GM23338 (cell line): ENCODE measurements at regions not wholly inside any gene's neighbourhood (a gene's known extent, or its start where the extent isn't known, plus 50 kb on each side); places are given as distances from the start of the nearest gene placed in this dataset.

Experiments
- ATAC-seq: fragments of 200-7000 bp; cut with Tn5 transposase; 3 replicates; pipeline ENCODE4 v1.9.1; 2020
- DNase-seq: peaks from one replicate; pipeline ENCODE4 v3.0.0-alpha.2; 2015; ENCODE audit warnings: low spot score
- H2AFZ ChIP-seq: fragments of 200-600 bp; sonication (generic); 2 replicates; pipeline ENCODE4 v1.8.0; 2016; ENCODE audit warnings: antibody characterized with exemption, mild to moderate bottlenecking, moderate library complexity
- H3F3A ChIP-seq: fragments of 200-600 bp; sonication (generic); replicated peaks from 2 replicates; pipeline ENCODE4 v1.8.0; 2017; ENCODE audit warnings: antibody characterized with exemption, mixed run types, low read depth
- H3K27ac ChIP-seq: fragments of 200-600 bp; sonication (generic); 2 replicates; pipeline ENCODE4 v1.6.1; 2016; ENCODE audit warnings: low read depth
- H3K27me3 ChIP-seq: fragments of 200-600 bp; sonication (generic); 2 replicates; pipeline ENCODE4 v1.8.0; 2016; ENCODE audit warnings: mild to moderate bottlenecking, mixed run types, moderate library complexity; ENCODE audit not compliant: insufficient read depth
- H3K36me3 ChIP-seq: fragments of 200-600 bp; sonication (generic); 2 replicates; pipeline ENCODE4 v1.8.0; 2016; ENCODE audit warnings: mild to moderate bottlenecking; ENCODE audit not compliant: insufficient read depth
- H3K4me1 ChIP-seq: fragments of 200-600 bp; sonication (generic); 2 replicates; pipeline ENCODE4 v1.8.0; 2016; ENCODE audit warnings: mild to moderate bottlenecking, moderate library complexity; ENCODE audit not compliant: insufficient read depth
- H3K4me2 ChIP-seq: fragments of 200-600 bp; sonication (generic); 2 replicates; pipeline ENCODE4 v1.7.1; 2017; ENCODE audit warnings: mixed run types
- H3K4me3 ChIP-seq: fragments of 200-600 bp; sonication (generic); 2 replicates; pipeline ENCODE4 v1.6.1; 2016; ENCODE audit warnings: mixed run types
- H3K79me2 ChIP-seq: fragments of 200-600 bp; sonication (generic); replicated peaks from 2 replicates; pipeline ENCODE4 v1.8.0; 2017; ENCODE audit warnings: mild to moderate bottlenecking; ENCODE audit not compliant: insufficient read depth
- H3K9me2 ChIP-seq: fragments of 200-600 bp; sonication (generic); 2 replicates; pipeline ENCODE4 v1.8.0; 2017; ENCODE audit not compliant: insufficient read depth
- H4K20me1 ChIP-seq: fragments of 200-600 bp; sonication (generic); replicated peaks from 2 replicates; pipeline ENCODE4 v1.8.0; 2017; ENCODE audit warnings: mild to moderate bottlenecking; ENCODE audit not compliant: insufficient read depth
- H3K27ac Mint-ChIP-seq: 2 replicates; pipeline ENCODE4 v1.8.0; 2020; ENCODE audit warnings: inconsistent platforms, mild to moderate bottlenecking, moderate library complexity, mixed read lengths
- H3K27me3 Mint-ChIP-seq: 3 replicates; pipeline ENCODE4 v1.8.0; 2022; ENCODE audit warnings: low read depth, mild to moderate bottlenecking, moderate library complexity, mixed read lengths, inconsistent platforms; ENCODE audit not compliant: insufficient read depth, poor library complexity
- H3K36me3 Mint-ChIP-seq: 3 replicates; pipeline ENCODE4 v1.8.0; 2021; ENCODE audit warnings: low read depth, mild to moderate bottlenecking, inconsistent platforms, moderate library complexity, mixed read lengths
- H3K4me1 Mint-ChIP-seq: 3 replicates; pipeline ENCODE4 v1.8.0; 2020; ENCODE audit warnings: mild to moderate bottlenecking, inconsistent platforms, mixed read lengths
- H3K4me3 Mint-ChIP-seq: 3 replicates; pipeline ENCODE4 v1.8.0; 2021; ENCODE audit warnings: moderate library complexity, mild to moderate bottlenecking, inconsistent platforms, mixed read lengths
- H3K9me3 Mint-ChIP-seq: 3 replicates; pipeline ENCODE4 v1.8.0; 2020; ENCODE audit warnings: moderate library complexity, mild to moderate bottlenecking, inconsistent platforms, mixed read lengths
- CREB1 ChIP-seq: fragments of 250-450 bp; sonication (Bioruptor Pico); IDR thresholded peaks from 2 replicates; pipeline ENCODE4 v1.5.0; 2020; ENCODE audit warnings: low read depth, mild to moderate bottlenecking, moderate library complexity
- CTCF ChIP-seq, 2 experiments: fragments of 200-600 bp in 1 of 2; sonication (generic) in 1 of 2; conservative IDR thresholded peaks; 2 replicates each; pipeline versions ENCODE4 v1.5.1 to v1.6.1; 2016 to 2017; ENCODE audit warnings: antibody characterized with exemption in 2 of 2, low read depth in 2 of 2, mild to moderate bottlenecking in 2 of 2, moderate library complexity in 1 of 2
- ETS1 ChIP-seq: IDR thresholded peaks from 2 replicates; pipeline ENCODE4 v1.6.1; 2016; ENCODE audit warnings: antibody characterized with exemption
- EZH2 ChIP-seq: fragments of 200-600 bp; sonication (generic); IDR thresholded peaks from one replicate; pipeline ENCODE4 v1.8.0; 2017; ENCODE audit warnings: antibody characterized with exemption, mild to moderate bottlenecking, low read depth; ENCODE audit not compliant: unreplicated experiment
- EZH2phosphoT487 ChIP-seq: fragments of 200-600 bp; sonication (generic); IDR thresholded peaks from one replicate; pipeline ENCODE4 v1.8.1; 2018; ENCODE audit warnings: antibody characterized with exemption; ENCODE audit not compliant: unreplicated experiment
- JUNB ChIP-seq: IDR thresholded peaks from one replicate; pipeline ENCODE4 v1.6.1; 2016; ENCODE audit warnings: antibody characterized with exemption; ENCODE audit not compliant: unreplicated experiment
- NANOG ChIP-seq: IDR thresholded peaks from 2 replicates; pipeline ENCODE4 v1.6.1; 2016; ENCODE audit warnings: antibody characterized with exemption, borderline replicate concordance
- POLR2AphosphoS5 ChIP-seq: IDR thresholded peaks from 2 replicates; pipeline ENCODE4 v1.6.1; 2016; ENCODE audit warnings: antibody characterized with exemption, low read depth
- REST ChIP-seq: IDR thresholded peaks from one replicate; pipeline ENCODE4 v1.6.1; 2018; ENCODE audit warnings: antibody characterized with exemption; ENCODE audit not compliant: unreplicated experiment
- STAT1 ChIP-seq: IDR thresholded peaks from one replicate; pipeline ENCODE4 v1.6.1; 2016; ENCODE audit warnings: antibody characterized with exemption; ENCODE audit not compliant: unreplicated experiment
- ZNF114 ChIP-seq: fragments of 250-450 bp; sonication (Bioruptor Pico); IDR thresholded peaks from 2 replicates; pipeline ENCODE4 v1.5.0; 2020; ENCODE audit warnings: mild to moderate bottlenecking, moderate library complexity
- ZNF331 ChIP-seq: fragments of 250-450 bp; sonication (Bioruptor Pico); IDR thresholded peaks from 2 replicates; pipeline ENCODE4 v1.5.0; 2020; ENCODE audit warnings: low read depth, mild to moderate bottlenecking, moderate library complexity
- ZNF462 ChIP-seq: fragments of 250-450 bp; sonication (Bioruptor Pico); IDR thresholded peaks from 2 replicates; pipeline ENCODE4 v1.5.0; 2020; ENCODE audit warnings: mild to moderate bottlenecking, moderate library complexity

- Mint-ChIP-seq H3K9me3 (peaks cover 44% of the 10 kb centered on the region), H3K27ac (no peak overlapping the region), H3K4me3 (no peak overlapping the region), H3K36me3 (peaks cover 28% of the 10 kb centered on the region), H3K27me3 (no peaks in the 10 kb centered on the region), H3K4me1 (peaks cover 2% of the 10 kb centered on the region; the same call in 1 of the 3 replicates)
- H2AFZ ChIP-seq, result no peak overlapping the region
- no peak for ATAC-seq
- H3K4me3 ChIP-seq, result no peak overlapping the region
- no peaks in the 10 kb centered on the region for H3K79me2 ChIP-seq
- no peak for TF ChIP-seq NANOG
- no peak for TF ChIP-seq STAT1
- no peak for TF ChIP-seq CREB1 (CRISPR knock-in tag)
- TF ChIP-seq POLR2AphosphoS5, result no peak
- no peak for TF ChIP-seq ZNF114 (CRISPR knock-in tag)
- TF ChIP-seq CTCF (conservative IDR thresholded peaks at IDR 0.05; ENCODE audit: low read depth in 2 of 2), result no peak
- TF ChIP-seq ETS1, result no peak
- no peak for TF ChIP-seq EZH2
- TF ChIP-seq ZNF331 (CRISPR knock-in tag), result no peak
- no peak for TF ChIP-seq REST
- TF ChIP-seq JUNB, result no peak
- no peak for TF ChIP-seq EZH2phosphoT487
- no peak for TF ChIP-seq ZNF462
- no peaks in the 10 kb centered on the region for H3F3A ChIP-seq
- no peak for DNase-seq
- H3K4me1 ChIP-seq, result no peaks in the 10 kb centered on the region
- no peaks in the 10 kb centered on the region for H3K27me3 ChIP-seq
- 0 out of 2 replicates have a peak, but pooled peaks cover 8% of the 10 kb centered on the region for H3K9me2 ChIP-seq
- H4K20me1 ChIP-seq, result no peaks in the 10 kb centered on the region
- no peak overlapping the region for H3K27ac ChIP-seq
- peaks cover 8% of the 10 kb centered on the region; the same call in 1 of the 2 replicates for H3K36me3 ChIP-seq
- no peak overlapping the region for H3K4me2 ChIP-seq
These were observed 385.6 kb downstream of the MLLT3 start for GRCh38 chr9:20236676-20237075.
